GM12891 (cell line): ENCODE measurements at regions not wholly inside any gene's neighbourhood (a gene's known extent, or its start where the extent isn't known, plus 50 kb on each side); places are given as distances from the start of the nearest gene placed in this dataset.

Experiments used
- PAX5 ChIP-seq: IDR thresholded peaks from 2 replicates; pipeline ENCODE4 v1.6.1; 2011; ENCODE audit warnings: low read length, moderate library complexity, mild to moderate bottlenecking; ENCODE audit not compliant: insufficient read depth, severe bottlenecking
- POLR2AphosphoS5 ChIP-seq: IDR thresholded peaks from 2 replicates; pipeline ENCODE4 v1.6.1; 2011; ENCODE audit warnings: low read depth, low read length, control low read depth

DNA sequence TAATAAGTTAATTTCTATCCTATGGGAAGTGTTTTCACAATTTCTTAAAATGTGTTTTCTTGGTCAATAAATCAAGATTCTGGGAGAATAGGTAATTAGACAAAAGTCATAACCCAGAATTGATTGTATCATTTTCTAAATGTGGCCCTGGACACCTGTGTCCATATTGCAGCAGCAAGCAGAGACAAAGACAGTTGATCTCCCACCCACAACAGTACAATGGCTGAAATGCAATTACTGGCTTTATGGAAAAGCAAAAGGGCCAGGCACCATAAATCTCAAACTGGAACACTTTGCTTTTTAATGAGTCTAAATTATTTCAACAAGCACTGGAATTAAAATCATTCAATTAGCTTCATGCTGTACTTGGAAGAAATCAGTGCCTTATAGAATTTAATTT, 157.2 kb downstream of the ESM1 start:
- TF ChIP-seq PAX5 (no peak), POLR2AphosphoS5 (no peak)
